GM23338 (cell line): ENCODE measurements at regions not wholly inside any gene's neighbourhood (a gene's known extent, or its start where the extent isn't known, plus 50 kb on each side); places are given as distances from the start of the nearest gene placed in this dataset.

Source experiments
- ATAC-seq: fragments of 200-7000 bp; cut with Tn5 transposase; 3 replicates; pipeline ENCODE4 v1.9.1; 2020
- DNase-seq: peaks from one replicate; pipeline ENCODE4 v3.0.0-alpha.2; 2015; ENCODE audit warnings: low spot score
- H2AFZ ChIP-seq: fragments of 200-600 bp; sonication (generic); 2 replicates; pipeline ENCODE4 v1.8.0; 2016; ENCODE audit warnings: antibody characterized with exemption, mild to moderate bottlenecking, moderate library complexity
- H3F3A ChIP-seq: fragments of 200-600 bp; sonication (generic); replicated peaks from 2 replicates; pipeline ENCODE4 v1.8.0; 2017; ENCODE audit warnings: antibody characterized with exemption, mixed run types, low read depth
- H3K27ac ChIP-seq: fragments of 200-600 bp; sonication (generic); 2 replicates; pipeline ENCODE4 v1.6.1; 2016; ENCODE audit warnings: low read depth
- H3K27me3 ChIP-seq: fragments of 200-600 bp; sonication (generic); 2 replicates; pipeline ENCODE4 v1.8.0; 2016; ENCODE audit warnings: mild to moderate bottlenecking, mixed run types, moderate library complexity; ENCODE audit not compliant: insufficient read depth
- H3K36me3 ChIP-seq: fragments of 200-600 bp; sonication (generic); 2 replicates; pipeline ENCODE4 v1.8.0; 2016; ENCODE audit warnings: mild to moderate bottlenecking; ENCODE audit not compliant: insufficient read depth
- H3K4me1 ChIP-seq: fragments of 200-600 bp; sonication (generic); 2 replicates; pipeline ENCODE4 v1.8.0; 2016; ENCODE audit warnings: mild to moderate bottlenecking, moderate library complexity; ENCODE audit not compliant: insufficient read depth
- H3K4me2 ChIP-seq: fragments of 200-600 bp; sonication (generic); 2 replicates; pipeline ENCODE4 v1.7.1; 2017; ENCODE audit warnings: mixed run types
- H3K4me3 ChIP-seq: fragments of 200-600 bp; sonication (generic); 2 replicates; pipeline ENCODE4 v1.6.1; 2016; ENCODE audit warnings: mixed run types
- H3K79me2 ChIP-seq: fragments of 200-600 bp; sonication (generic); replicated peaks from 2 replicates; pipeline ENCODE4 v1.8.0; 2017; ENCODE audit warnings: mild to moderate bottlenecking; ENCODE audit not compliant: insufficient read depth
- H3K9me2 ChIP-seq: fragments of 200-600 bp; sonication (generic); 2 replicates; pipeline ENCODE4 v1.8.0; 2017; ENCODE audit not compliant: insufficient read depth
- H4K20me1 ChIP-seq: fragments of 200-600 bp; sonication (generic); replicated peaks from 2 replicates; pipeline ENCODE4 v1.8.0; 2017; ENCODE audit warnings: mild to moderate bottlenecking; ENCODE audit not compliant: insufficient read depth
- H3K27ac Mint-ChIP-seq: 2 replicates; pipeline ENCODE4 v1.8.0; 2020; ENCODE audit warnings: inconsistent platforms, mild to moderate bottlenecking, moderate library complexity, mixed read lengths
- H3K27me3 Mint-ChIP-seq: 3 replicates; pipeline ENCODE4 v1.8.0; 2022; ENCODE audit warnings: low read depth, mild to moderate bottlenecking, moderate library complexity, mixed read lengths, inconsistent platforms; ENCODE audit not compliant: insufficient read depth, poor library complexity
- H3K36me3 Mint-ChIP-seq: 3 replicates; pipeline ENCODE4 v1.8.0; 2021; ENCODE audit warnings: low read depth, mild to moderate bottlenecking, inconsistent platforms, moderate library complexity, mixed read lengths
- H3K4me1 Mint-ChIP-seq: 3 replicates; pipeline ENCODE4 v1.8.0; 2020; ENCODE audit warnings: mild to moderate bottlenecking, inconsistent platforms, mixed read lengths
- H3K4me3 Mint-ChIP-seq: 3 replicates; pipeline ENCODE4 v1.8.0; 2021; ENCODE audit warnings: moderate library complexity, mild to moderate bottlenecking, inconsistent platforms, mixed read lengths
- H3K9me3 Mint-ChIP-seq: 3 replicates; pipeline ENCODE4 v1.8.0; 2020; ENCODE audit warnings: moderate library complexity, mild to moderate bottlenecking, inconsistent platforms, mixed read lengths
- ETS1 ChIP-seq: IDR thresholded peaks from 2 replicates; pipeline ENCODE4 v1.6.1; 2016; ENCODE audit warnings: antibody characterized with exemption
- EZH2 ChIP-seq: fragments of 200-600 bp; sonication (generic); IDR thresholded peaks from one replicate; pipeline ENCODE4 v1.8.0; 2017; ENCODE audit warnings: antibody characterized with exemption, mild to moderate bottlenecking, low read depth; ENCODE audit not compliant: unreplicated experiment
- EZH2phosphoT487 ChIP-seq: fragments of 200-600 bp; sonication (generic); IDR thresholded peaks from one replicate; pipeline ENCODE4 v1.8.1; 2018; ENCODE audit warnings: antibody characterized with exemption; ENCODE audit not compliant: unreplicated experiment
- JUNB ChIP-seq: IDR thresholded peaks from one replicate; pipeline ENCODE4 v1.6.1; 2016; ENCODE audit warnings: antibody characterized with exemption; ENCODE audit not compliant: unreplicated experiment
- NANOG ChIP-seq: IDR thresholded peaks from 2 replicates; pipeline ENCODE4 v1.6.1; 2016; ENCODE audit warnings: antibody characterized with exemption, borderline replicate concordance
- TF ChIP-seq, protein P1 (sequence below): IDR thresholded peaks from one replicate; pipeline ENCODE4 v1.6.1; 2018; ENCODE audit warnings: antibody characterized with exemption; ENCODE audit not compliant: unreplicated experiment
- TF ChIP-seq, protein P2 (sequence below), 2 experiments: fragments of 200-600 bp in 1 of 2; sonication (generic) in 1 of 2; conservative IDR thresholded peaks; 2 replicates each; pipeline versions ENCODE4 v1.5.1 to v1.6.1; 2016 to 2017; ENCODE audit warnings: antibody characterized with exemption in 2 of 2, low read depth in 2 of 2, mild to moderate bottlenecking in 2 of 2, moderate library complexity in 1 of 2

- TF ChIP-seq, protein P1, sequence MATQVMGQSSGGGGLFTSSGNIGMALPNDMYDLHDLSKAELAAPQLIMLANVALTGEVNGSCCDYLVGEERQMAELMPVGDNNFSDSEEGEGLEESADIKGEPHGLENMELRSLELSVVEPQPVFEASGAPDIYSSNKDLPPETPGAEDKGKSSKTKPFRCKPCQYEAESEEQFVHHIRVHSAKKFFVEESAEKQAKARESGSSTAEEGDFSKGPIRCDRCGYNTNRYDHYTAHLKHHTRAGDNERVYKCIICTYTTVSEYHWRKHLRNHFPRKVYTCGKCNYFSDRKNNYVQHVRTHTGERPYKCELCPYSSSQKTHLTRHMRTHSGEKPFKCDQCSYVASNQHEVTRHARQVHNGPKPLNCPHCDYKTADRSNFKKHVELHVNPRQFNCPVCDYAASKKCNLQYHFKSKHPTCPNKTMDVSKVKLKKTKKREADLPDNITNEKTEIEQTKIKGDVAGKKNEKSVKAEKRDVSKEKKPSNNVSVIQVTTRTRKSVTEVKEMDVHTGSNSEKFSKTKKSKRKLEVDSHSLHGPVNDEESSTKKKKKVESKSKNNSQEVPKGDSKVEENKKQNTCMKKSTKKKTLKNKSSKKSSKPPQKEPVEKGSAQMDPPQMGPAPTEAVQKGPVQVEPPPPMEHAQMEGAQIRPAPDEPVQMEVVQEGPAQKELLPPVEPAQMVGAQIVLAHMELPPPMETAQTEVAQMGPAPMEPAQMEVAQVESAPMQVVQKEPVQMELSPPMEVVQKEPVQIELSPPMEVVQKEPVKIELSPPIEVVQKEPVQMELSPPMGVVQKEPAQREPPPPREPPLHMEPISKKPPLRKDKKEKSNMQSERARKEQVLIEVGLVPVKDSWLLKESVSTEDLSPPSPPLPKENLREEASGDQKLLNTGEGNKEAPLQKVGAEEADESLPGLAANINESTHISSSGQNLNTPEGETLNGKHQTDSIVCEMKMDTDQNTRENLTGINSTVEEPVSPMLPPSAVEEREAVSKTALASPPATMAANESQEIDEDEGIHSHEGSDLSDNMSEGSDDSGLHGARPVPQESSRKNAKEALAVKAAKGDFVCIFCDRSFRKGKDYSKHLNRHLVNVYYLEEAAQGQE = no peak
- TF ChIP-seq EZH2phosphoT487 = no peak
- TF ChIP-seq, protein P2, sequence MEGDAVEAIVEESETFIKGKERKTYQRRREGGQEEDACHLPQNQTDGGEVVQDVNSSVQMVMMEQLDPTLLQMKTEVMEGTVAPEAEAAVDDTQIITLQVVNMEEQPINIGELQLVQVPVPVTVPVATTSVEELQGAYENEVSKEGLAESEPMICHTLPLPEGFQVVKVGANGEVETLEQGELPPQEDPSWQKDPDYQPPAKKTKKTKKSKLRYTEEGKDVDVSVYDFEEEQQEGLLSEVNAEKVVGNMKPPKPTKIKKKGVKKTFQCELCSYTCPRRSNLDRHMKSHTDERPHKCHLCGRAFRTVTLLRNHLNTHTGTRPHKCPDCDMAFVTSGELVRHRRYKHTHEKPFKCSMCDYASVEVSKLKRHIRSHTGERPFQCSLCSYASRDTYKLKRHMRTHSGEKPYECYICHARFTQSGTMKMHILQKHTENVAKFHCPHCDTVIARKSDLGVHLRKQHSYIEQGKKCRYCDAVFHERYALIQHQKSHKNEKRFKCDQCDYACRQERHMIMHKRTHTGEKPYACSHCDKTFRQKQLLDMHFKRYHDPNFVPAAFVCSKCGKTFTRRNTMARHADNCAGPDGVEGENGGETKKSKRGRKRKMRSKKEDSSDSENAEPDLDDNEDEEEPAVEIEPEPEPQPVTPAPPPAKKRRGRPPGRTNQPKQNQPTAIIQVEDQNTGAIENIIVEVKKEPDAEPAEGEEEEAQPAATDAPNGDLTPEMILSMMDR (conservative IDR thresholded peaks at IDR 0.05; ENCODE audit: low read depth in 2 of 2) = no peak
- no peak for TF ChIP-seq JUNB
- no peaks in the 10 kb centered on the region for H3K36me3 ChIP-seq
These were observed 237.4 kb upstream of the PRDM9 start for GRCh38 chr5:23269981-23270380.

GRCh38 chr5:23268136-23268535 is 239.3 kb upstream of the PRDM9 start:
- H2AFZ ChIP-seq = no peak overlapping the region
- no peak for TF ChIP-seq ETS1
- TF ChIP-seq, protein P2 (conservative IDR thresholded peaks at IDR 0.05; ENCODE audit: low read depth in 2 of 2) = peak in 1 of 2 experiments; percentile 18; a peak in 1 of 4 replicates
- no peak for TF ChIP-seq NANOG
- TF ChIP-seq EZH2 = no peak
- H3K79me2 ChIP-seq = no peaks in the 10 kb centered on the region
- Mint-ChIP-seq H3K36me3 (no peaks in the 10 kb centered on the region), H3K27ac (no peak overlapping the region), H3K4me1 (no peaks in the 10 kb centered on the region), H3K4me3 (no peak overlapping the region), H3K9me3 (no peaks in the 10 kb centered on the region), H3K27me3 (peaks cover 3% of the 10 kb centered on the region)
- ATAC-seq (no peak), DNase-seq (no peak)
- no peak overlapping the region for H3K27ac ChIP-seq
- H3K4me2 ChIP-seq = no peak overlapping the region
- H3K27me3 ChIP-seq = no peaks in the 10 kb centered on the region
- no peaks in the 10 kb centered on the region for H4K20me1 ChIP-seq
- H3K36me3 ChIP-seq = no peaks in the 10 kb centered on the region
- no peaks in the 10 kb centered on the region for H3F3A ChIP-seq
- no peak overlapping the region for H3K4me3 ChIP-seq
- no peaks in the 10 kb centered on the region for H3K4me1 ChIP-seq
- H3K9me2 ChIP-seq = no peaks in the 10 kb centered on the region

More at GRCh38 chr5:23269981-23270380, 237.4 kb upstream of the PRDM9 start:
- DNase-seq (no peak), ATAC-seq (no peak)
- no peaks in the 10 kb centered on the region for H3F3A ChIP-seq
- H3K4me2 ChIP-seq = no peak overlapping the region
- Mint-ChIP-seq H3K4me1 (no peaks in the 10 kb centered on the region), H3K27me3 (peaks cover 3% of the 10 kb centered on the region), H3K36me3 (no peaks in the 10 kb centered on the region), H3K27ac (no peak overlapping the region), H3K9me3 (no peaks in the 10 kb centered on the region), H3K4me3 (no peak overlapping the region)
- no peaks in the 10 kb centered on the region for H3K27me3 ChIP-seq
- no peak overlapping the region for H3K4me3 ChIP-seq
- no peaks in the 10 kb centered on the region for H4K20me1 ChIP-seq
- H3K27ac ChIP-seq = no peak overlapping the region
- H3K9me2 ChIP-seq = no peaks in the 10 kb centered on the region
- no peaks in the 10 kb centered on the region for H3K79me2 ChIP-seq
- H2AFZ ChIP-seq = no peak overlapping the region
- no peaks in the 10 kb centered on the region for H3K4me1 ChIP-seq
